ENCODE measurements at regions not wholly inside any gene's neighbourhood (a gene's known extent, or its start where the extent isn't known, plus 50 kb on each side); places are given as distances from the start of the nearest gene placed in this dataset.

- H3K4me3 ChIP-seq: no peak overlapping the region
- peaks cover 12 to 85% (median 23%) of the 10 kb centered on the region in 3 donors for H3K4me1 ChIP-seq
- H3K36me3 ChIP-seq: peaks cover 2 to 12% of the 10 kb centered on the region in 2 donors
- no peak for ATAC-seq
- no peaks in the 10 kb centered on the region for H3K9me3 ChIP-seq
- H3K27me3 ChIP-seq: no peaks in the 10 kb centered on the region
- TF ChIP-seq POLR2AphosphoS5 (IDR thresholded peaks at IDR 0.05) (no peak), EP300 (IDR thresholded peaks at IDR 0.05) (no peak), POLR2A (IDR thresholded peaks at IDR 0.05) (no peak), CTCF (IDR thresholded peaks at IDR 0.05) (no peak)
- peak overlapping the region in 2 of 4 donors; percentile 14 to 41 for H3K27ac ChIP-seq
- WGBS, 2 donors (ENCODE audit: low coverage in 1 of 2): 22 to 69% methylated on average over 1 to 3 of the region's 3 CpGs
These were observed 65.0 kb downstream of the C9orf152 start for GRCh38 chr9:110142868-110143481.

DNA sequence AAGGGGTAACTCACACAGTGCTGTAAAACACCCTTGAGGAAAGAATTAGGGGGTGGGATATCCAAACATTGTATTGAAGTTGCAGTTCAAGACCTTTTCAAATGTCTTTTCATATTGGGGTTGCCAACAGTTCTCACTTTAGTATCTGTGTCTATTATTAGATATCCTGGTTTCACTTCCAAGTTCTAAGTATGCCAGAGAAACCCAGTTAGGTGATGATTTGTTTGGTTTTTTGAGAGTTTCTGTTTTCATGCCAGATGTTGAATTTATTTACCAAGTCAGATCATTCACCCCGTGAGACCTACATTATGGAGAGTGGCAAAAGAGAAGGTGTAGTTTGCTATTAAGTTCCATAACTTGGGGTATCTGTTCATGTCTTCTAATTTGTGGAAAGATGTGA lies 64.5 kb downstream of the C9orf152 start:
- ATAC-seq: no peak
- H3K4me1 ChIP-seq: peaks cover 12 to 85% (median 23%) of the 10 kb centered on the region in 3 donors
- WGBS, 2 donors (ENCODE audit: low coverage in 1 of 2): 0 to 60% methylated on average over 1 of the region's 1 CpG

DNA sequence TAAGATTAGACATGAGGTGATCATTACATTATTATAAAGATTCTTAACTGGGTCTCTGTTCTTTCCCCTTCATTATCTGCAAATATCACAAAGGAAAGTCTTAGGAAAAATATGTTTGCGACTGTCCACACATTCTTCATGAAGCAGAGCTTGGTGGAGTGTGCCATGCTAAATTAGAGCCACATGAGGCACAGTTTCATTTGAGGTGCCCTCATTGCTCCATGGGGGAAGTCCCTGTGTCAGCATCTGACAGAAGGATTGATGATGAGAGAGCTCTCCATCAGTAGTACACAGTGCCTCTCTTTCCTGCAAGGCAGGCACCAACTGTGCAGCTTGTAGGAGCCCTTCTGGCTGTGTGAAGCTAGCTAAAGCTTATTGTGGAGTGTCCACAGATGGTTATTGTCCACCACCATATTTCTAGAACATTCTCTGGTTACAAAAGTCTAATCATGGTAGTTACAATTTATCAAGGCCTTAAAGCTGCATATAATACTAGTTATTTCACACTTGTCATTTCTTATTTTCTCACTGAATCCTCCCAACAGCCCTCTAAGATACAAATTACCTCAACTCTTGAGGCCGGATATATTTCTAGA lies 63.9 kb downstream of the C9orf152 start:
- WGBS, 2 donors (ENCODE audit: low coverage in 1 of 2): 48 to 78% methylated on average over 2 of the region's 2 CpGs
- Histone ChIP-seq H3K36me3 (peaks cover 0 to 1% of the 10 kb centered on the region in 2 donors), H3K4me1 (peaks cover 12 to 85% (median 27%) of the 10 kb centered on the region in 3 donors), H3K9me3 (no peaks in the 10 kb centered on the region), H3K4me3 (no peak overlapping the region), H3K27me3 (no peaks in the 10 kb centered on the region), H3K27ac (peak overlapping the region in 3 of 4 donors; percentile 28 to 51 (median 41))
- no peak for TF ChIP-seq POLR2AphosphoS5 (IDR thresholded peaks at IDR 0.05)
- no peak for TF ChIP-seq EP300 (IDR thresholded peaks at IDR 0.05)
- TF ChIP-seq CTCF (IDR thresholded peaks at IDR 0.05): no peak
- TF ChIP-seq POLR2A (IDR thresholded peaks at IDR 0.05): no peak
- no peak for ATAC-seq

More for the DNA sequence above, 64.5 kb downstream of the C9orf152 start:
- TF ChIP-seq POLR2AphosphoS5 (IDR thresholded peaks at IDR 0.05): no peak
- TF ChIP-seq POLR2A (IDR thresholded peaks at IDR 0.05): no peak
- no peak for TF ChIP-seq EP300 (IDR thresholded peaks at IDR 0.05)
- peaks cover 2 to 7% of the 10 kb centered on the region in 2 donors for H3K36me3 ChIP-seq
- no peaks in the 10 kb centered on the region for H3K9me3 ChIP-seq
- no peaks in the 10 kb centered on the region for H3K27me3 ChIP-seq
- no peak overlapping the region for H3K4me3 ChIP-seq
- peak overlapping the region in 3 of 4 donors; percentile 28 to 51 (median 41) for H3K27ac ChIP-seq

- Histone ChIP-seq H3K27ac (no peak overlapping the region), H3K27me3 (no peaks in the 10 kb centered on the region), H3K9me3 (no peaks in the 10 kb centered on the region), H3K4me3 (no peak overlapping the region), H3K36me3 (no peaks in the 10 kb centered on the region), H3K4me1 (peaks cover 7 to 84% (median 23%) of the 10 kb centered on the region in 3 donors)
- ATAC-seq: no peak
- 40% methylated on average over 1 of the region's 1 CpG; no CpG with 5 or more reads in 1 of the 2 donors for WGBS, 2 donors (ENCODE audit: low coverage in 1 of 2)
- TF ChIP-seq POLR2A (IDR thresholded peaks at IDR 0.05) (no peak), POLR2AphosphoS5 (IDR thresholded peaks at IDR 0.05) (no peak)
These were observed 61.6 kb downstream of the C9orf152 start for GRCh38 chr9:110146373-110146772.

DNA sequence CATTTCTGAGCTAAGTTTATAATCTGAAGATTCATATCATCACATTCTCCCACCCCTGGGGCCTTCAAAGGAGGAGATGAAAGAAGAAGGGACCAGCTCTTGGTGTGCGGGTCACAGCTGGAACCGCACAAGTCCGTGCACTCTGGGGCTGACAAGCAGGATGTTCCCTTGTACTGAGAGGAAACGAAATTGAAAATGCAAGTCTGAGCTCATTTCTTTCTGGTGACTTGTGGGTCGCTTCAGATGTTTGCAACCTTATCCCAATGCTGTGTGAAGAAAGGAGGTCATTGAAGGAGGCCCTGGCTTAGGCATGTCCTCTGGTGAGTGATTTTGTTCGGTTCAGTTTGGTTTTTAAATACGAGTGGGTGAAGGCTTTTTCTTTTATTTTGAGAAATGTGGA lies 59.6 kb downstream of the C9orf152 start:
- Histone ChIP-seq H3K27ac (peak overlapping the region in 3 of 4 donors; percentile 34 to 48 (median 42)), H3K4me3 (peak overlapping the region in 1 of 2 donors; percentile 17)

More for the DNA sequence above, 59.6 kb downstream of the C9orf152 start:
- TF ChIP-seq POLR2A (IDR thresholded peaks at IDR 0.05): no peak
- no peak for TF ChIP-seq EP300 (IDR thresholded peaks at IDR 0.05)
- TF ChIP-seq POLR2AphosphoS5 (IDR thresholded peaks at IDR 0.05): no peak
- TF ChIP-seq CTCF (IDR thresholded peaks at IDR 0.05): no peak
- 39 to 54% methylated on average over 4 to 5 of the region's 7 CpGs for WGBS, 2 donors (ENCODE audit: low coverage in 1 of 2)
- ATAC-seq: no peak
- Histone ChIP-seq H3K4me1 (peaks cover under 1 to 83% (median 18%) of the 10 kb centered on the region in 3 donors), H3K27me3 (no peaks in the 10 kb centered on the region), H3K36me3 (no peaks in the 10 kb centered on the region), H3K9me3 (no peaks in the 10 kb centered on the region)
